COLO829 (cell line): ENCODE measurements at regions not wholly inside any gene's neighbourhood (a gene's known extent, or its start where the extent isn't known, plus 50 kb on each side); places are given as distances from the start of the nearest gene placed in this dataset.
"Not testable (repeated sequence)": the region's sequence is repeated elsewhere in the genome, so short reads cannot be mapped to it uniquely, and the experiment has no call there.

Experiments
- DNase-seq: peaks from one replicate; pipeline ENCODE4 v3.0.0; 2012; ENCODE audit warnings: low spot score

DNA sequence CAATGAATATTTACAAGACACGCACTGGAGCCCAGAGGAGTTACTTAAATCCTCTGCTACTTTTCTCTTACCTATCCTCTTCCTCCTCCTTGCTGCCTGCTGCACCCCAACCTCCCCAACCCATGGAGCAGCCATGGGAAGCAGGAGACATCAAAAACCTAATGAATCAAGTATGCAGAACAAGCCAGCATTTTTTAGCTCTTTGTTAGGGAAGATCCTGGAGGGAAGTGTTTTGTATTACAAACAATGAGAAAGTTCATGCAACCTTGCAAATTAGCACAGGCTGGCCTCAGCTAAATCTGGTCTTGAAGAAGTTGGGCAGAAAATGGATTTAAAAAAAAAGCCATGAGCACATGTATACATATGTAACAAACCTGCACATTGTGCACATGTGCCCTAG lies 498.8 kb downstream of the KIF4B start:
- DNase-seq = no peak

DNA sequence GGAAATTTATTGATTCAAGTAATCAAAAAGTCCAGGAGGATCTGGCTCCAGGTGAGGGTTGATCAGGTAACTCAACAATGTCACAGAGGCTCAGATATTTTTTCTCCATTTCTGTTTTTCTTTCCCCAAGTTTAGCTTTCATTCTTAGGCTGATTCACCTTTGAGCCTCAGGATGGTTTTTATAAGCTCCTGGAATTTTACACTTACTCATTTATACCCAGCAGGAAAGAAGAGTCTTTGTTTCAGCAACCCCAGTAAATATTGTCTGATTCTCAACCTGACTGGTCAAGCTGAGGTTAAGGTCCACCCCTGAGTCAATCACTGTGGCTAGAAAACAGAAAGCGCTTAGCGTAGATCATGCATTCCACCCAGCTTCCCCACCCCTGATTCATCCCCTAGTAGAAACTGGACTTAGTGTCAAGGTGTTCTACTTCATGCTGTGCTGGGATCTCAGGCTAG lies 500.6 kb downstream of the KIF4B start:
- no peak for DNase-seq

DNA sequence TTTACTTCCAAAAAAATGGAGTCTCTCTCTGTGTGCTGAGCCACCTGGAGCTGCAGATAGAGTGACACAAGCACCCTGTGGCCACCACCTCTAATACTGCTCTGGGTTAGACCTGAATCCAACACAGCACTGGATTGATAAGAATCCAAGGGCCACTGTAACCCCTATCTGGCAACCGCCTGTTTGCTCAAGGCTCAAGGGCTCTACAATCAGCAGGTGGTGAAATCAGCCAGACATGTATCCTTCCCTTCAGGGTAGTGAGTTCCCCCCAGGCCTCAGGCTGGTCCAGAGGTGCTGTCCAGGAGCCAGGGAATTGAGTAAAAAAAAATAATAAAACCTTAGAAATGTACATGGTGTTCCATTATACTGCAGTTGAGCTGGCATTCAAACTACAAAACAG lies 509.0 kb downstream of the KIF4B start:
- DNase-seq = no peak

DNA sequence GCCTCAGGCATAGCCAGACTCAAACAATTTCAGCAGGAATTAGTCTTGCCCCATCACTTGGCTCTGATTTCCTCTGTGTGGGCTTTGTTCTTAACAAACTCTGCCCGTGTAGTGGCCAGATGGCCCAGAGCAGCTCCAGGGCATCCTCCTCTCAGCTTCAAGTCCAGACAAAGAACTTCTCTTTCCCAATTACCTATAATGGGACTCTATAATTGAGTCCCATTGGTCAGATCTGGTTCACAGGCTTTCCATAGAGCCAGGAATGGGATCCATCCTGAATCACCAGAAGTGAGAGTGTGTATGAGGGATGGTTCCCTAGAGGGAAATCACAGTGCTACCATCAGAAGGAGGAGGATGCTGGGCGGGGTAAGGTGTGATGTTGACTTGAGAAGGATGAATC lies 515.8 kb downstream of the KIF4B start:
- DNase-seq = no peak

DNA sequence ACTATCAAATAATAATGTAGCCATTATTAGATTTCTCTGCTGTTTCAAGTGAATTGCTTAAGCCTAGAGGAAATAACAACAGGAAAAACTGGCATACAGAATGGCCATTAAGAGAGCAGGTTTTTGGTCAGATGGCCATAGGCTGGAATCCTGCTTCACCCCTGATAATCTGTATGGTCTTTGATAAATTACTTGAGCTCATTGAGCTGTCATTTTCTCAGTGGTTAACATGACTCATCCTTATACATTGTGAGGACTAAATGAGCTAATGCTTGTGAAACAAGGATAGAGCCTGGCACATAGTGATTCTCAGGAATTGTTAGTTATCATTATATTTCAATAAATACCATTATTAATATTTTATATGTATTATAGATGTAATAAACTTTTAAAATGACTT lies 516.5 kb downstream of the KIF4B start:
- DNase-seq = peak; percentile 2

DNA sequence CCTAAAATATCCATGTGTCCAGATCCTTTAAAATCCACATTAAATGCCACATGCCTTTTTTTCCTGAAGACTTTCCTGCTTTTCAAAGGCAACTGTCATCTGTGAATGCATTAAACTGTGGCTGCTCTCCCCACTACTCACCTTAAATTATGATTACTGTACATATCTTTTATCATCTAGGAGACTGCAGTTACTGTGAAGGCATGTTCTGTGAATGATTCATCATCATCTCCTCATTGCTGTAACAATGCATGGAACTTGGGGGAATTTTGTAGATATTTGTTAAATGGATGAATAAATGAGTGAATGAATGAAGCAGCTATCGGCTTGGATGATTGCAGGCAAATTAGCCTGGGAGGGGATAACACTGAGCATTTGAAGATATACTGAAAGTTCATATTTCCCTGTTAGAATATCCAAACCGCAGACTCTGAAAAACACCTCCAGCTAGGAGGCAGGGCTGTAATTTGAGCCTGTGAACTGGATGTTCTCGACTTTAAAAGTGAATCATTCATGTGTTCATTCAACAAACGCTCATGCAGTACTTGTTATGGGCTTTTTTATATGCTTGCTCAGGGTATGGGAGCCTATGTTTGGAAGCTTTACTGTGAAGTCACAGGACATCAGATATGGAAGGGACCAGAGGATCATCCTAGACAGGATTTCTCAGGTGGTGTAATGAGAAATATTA lies 519.2 kb downstream of the KIF4B start:
- no peak for DNase-seq

DNA sequence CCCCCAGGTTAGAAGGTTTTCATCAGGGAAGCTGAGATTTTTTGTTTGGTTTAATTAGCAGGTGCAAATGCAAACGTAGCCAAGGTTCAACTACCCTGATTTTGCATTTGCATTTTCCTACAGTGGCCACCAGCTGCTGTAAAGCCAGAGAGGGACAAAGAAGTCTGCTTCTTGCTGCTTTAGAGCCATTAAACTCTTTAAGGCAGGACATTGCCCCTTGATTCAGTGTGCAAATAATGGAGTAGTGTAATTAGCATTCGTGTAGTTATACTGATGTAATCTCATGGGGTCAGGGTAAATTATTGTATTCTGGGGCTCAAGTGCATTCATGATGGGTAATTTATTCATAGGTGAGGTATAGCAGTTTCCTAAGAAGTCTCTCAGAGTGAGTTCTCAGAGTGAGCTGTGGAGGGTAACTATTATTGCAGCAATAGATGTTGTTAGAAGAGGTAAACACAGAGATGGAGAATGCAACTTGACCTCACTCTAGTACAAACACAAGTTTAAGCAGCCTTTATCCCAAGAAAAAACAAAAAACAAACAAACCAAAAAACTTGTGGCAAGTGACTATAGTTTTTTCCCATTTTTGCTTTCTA lies 526.5 kb downstream of the KIF4B start:
- no peak for DNase-seq

DNA sequence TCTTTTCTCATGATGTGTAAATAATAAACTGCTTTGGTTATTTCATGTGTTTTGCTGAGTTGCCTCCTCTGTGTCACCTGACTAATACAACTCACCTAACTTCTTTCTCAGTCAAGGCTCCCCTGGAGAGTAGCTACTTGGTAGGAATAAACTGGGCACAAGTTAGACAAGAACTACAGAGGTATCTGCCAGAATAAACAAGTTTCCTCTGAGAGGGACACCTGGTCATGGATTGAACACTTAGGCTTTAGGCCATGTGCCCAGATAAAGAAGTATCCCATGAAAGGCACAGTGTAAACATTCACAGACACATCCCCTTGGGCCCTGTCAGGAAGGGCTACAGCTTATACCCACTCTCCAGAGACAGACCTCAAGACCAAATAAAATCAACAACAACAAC lies 532.5 kb downstream of the KIF4B start:
- DNase-seq = no peak

DNA sequence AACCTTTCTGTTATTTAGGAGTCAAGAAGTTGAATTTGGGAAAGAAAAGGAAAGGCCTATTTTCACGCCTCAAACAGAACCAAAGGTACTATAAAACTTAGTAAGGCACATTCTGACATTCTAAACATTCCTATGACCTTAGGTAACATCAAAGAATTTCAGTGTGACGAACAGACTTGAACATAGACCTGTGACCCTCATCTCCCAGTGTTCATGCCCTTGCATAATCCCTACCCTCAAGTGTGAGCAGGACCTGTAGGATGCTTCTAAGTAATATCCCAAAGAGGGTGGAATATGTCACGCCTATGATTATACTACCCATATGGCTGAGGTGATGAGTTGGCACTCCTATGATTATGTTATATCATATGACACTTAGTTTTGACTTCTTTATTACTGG lies 540.9 kb downstream of the KIF4B start:
- no peak for DNase-seq

DNA sequence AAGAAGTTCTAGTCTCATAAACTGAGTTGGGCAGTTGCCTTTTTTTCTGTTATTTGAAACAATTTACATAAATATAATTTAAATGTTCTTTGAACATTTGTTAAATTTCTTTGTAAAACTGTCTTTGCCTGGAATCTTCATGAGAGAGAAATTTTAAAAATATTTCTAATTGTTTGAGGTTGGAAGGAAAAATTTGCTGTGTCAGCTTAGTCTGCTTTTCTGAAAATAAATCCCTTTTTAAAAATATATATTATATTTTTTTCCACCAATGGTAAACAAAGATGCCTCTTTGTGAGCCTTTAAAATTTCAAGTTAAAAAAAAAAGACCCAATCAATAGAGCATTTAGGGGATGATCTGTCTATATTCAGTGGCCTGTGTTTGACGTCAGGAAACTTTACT lies 542.7 kb downstream of the KIF4B start:
- no peak for DNase-seq

DNA sequence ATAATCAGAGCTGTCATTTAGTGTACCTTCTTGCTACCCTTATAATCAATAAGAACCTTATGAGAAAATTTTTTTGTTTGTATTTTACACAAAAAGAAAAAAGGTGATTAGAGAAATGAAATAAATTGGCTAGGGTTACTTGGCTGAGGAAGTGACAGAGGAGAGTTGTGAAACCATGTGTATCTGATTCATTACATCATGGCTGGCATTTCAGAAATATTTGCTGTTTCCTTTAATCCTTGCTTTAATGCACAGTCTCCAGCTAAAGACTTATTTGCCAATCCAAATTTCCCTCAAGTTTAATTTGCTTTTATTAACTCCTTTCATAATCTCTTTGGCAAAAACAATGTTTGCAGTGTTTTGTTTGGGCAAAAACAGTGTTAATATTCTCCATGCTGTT lies 543.1 kb downstream of the KIF4B start:
- no peak for DNase-seq

DNA sequence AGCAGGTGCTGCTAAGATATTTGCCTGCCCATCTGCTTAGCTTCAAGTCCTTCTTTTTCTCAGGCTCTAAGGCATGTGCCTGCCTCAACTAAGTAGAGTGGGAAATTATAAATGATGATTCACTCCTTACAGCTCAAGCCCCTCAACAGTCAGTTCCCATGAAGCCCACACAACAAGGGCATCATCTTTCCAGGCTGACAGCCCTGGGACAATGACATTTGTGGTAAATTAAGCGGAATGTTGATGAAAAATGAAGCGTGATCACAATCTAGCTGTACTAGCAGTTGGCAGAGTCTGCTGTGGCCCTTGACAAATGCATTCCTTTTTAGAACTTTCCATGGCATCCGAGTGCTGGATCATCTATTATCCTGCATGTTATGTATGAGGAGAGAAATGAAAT lies 548.6 kb downstream of the KIF4B start:
- no peak for DNase-seq

DNA sequence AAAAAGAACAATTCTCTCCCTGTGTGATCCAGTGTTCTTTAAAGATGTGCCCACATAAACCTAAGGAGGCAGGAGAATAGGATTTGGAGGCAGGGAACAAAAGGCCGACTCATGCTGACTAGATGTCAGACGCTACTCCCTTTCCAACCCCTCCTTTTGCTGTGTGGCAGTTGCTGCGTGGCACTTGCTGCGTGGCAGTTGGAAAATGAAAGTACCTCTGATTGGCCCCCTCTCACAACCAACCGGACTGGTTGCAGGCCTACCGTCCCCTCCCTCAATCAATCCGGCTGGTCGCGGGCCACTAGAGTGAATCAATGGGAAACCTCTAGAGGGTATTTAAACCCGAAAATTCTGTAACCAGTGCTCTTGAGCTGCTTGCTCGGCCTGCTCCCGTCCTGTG lies 551.0 kb downstream of the KIF4B start:
- DNase-seq = no peak

DNA sequence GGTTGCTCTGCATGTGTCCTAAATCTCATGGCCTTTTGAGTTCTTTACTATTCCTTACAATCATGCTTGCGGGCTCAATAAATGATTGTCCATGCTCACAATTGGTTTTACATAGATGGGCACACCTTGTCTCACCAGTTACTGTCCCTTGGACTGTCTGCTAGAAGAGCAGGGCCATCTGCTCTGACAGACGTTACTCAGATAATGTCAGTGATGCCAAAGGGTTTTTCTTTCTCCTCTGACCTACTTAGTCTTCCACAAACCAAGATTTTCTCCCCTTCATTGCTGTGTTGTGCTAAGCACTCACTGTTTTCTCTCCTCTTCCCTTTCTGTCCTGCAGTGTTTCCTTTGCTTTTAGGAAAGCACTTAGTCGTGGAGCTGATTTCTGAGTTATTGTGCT lies 562.3 kb downstream of the KIF4B start:
- DNase-seq = no peak

DNA sequence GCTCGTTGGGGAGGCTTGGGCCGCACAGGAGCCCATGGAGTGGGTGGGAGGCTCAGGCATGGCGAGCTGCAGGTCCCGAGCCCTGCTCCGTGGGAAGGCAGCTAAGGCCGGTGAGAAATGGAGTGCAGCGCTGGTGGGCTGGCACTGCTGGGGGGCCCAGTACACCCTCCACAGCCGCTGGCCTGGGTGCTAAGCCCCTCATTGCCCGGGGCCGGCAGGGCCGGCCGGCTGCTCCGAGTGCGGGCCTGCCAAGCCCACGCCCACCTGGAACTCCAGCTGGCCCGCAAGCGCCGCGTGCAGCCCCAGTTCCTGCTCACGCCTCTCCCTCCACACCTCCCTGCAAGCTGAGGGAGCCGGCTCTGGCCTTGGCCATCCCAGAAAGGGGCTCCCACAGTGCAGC lies 573.3 kb downstream of the KIF4B start:
- DNase-seq = not testable (repeated sequence)

DNA sequence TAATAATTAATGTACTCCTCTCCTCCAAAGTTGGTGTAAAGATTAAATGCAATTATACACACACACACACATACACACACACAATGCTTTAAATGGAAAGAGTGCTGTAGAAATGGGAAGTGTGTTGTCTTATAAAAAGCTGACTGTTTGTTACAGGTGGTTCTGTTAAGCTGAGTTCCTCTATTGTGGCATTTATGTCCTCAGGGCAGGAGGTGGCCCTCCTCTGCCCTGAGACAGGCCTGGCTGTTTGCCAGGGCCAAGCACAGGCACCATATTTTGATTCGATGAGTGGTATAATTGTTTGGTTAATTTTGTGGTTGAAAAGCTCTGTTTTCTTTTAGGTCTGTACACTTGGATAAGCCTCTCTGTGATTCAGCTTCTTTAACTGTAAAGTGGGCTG lies 573.9 kb downstream of the KIF4B start:
- DNase-seq = peak; percentile 2

DNA sequence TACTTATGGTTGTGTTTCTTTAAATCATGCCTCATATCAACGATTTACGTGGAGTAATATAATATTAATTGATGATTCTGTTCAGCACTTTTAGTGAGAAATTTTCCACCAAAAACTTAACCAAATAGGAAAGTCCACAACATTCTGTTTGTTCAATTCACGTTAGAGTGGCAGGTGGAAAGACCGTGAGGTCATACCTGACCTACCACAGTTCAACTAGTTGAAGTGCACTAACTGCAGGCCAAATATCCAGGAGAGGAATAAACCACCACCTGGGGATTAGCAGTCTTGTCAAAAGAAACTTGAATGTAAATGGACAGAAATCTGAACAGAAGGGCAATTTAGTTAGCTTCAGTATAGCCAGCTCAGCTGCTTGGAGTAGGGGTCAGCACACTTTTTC lies 577.7 kb downstream of the KIF4B start:
- no peak for DNase-seq

DNA sequence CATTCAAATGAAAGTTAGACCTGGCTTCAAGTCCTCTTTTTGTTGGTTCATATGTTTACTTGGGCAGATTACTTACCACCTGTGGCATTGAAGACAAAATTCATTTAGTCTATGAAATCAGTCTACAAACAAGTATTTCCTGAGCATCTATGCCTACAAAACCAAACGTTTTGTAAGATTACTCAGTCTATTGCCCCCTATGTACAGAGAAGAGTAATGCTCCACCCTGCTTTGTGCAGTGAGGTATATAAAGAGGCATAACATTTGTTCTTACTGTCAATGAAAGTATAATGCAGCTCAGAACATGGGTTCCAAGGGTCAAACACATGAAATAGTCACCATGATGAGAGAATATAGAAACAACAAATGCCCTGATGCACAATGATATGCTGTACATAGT lies 580.7 kb downstream of the KIF4B start:
- no peak for DNase-seq

DNA sequence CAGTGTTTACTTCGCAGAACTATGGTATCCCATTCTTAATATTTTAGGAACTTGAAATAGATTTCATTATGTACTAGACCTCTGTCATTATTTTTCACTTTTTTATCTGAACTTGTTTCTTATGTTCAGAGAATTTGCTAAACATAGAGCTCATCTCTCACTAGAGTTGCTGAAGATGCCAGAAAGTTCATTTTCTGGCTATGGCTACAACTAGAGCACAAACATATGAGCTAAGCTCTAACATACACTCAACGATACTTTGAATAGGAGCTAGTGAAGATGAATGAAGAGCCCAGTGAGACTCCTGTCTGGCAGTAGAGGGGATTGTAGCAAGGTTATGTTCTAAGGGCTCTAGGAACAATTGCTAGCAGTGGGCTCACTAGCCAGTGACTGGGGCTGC lies 582.2 kb downstream of the KIF4B start:
- DNase-seq = no peak

DNA sequence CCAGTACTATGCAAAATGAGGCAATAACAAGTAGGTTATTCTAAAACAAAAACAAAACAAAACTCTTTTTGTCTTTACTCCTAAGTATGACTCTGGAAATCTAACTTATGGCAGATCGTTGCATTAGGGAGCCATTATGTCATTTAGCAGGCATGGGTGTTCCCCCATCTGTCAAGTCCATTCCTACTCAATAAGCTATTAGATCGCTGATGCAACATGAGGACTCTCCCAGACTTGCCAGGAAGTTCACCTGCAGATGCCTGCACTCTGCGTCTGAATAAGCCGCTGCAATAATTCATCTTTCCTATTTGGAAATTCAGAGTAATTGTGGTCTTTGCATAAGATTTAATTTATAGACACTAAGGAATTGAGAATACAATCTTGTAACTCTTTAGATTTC lies 585.0 kb downstream of the KIF4B start:
- no peak for DNase-seq

DNA sequence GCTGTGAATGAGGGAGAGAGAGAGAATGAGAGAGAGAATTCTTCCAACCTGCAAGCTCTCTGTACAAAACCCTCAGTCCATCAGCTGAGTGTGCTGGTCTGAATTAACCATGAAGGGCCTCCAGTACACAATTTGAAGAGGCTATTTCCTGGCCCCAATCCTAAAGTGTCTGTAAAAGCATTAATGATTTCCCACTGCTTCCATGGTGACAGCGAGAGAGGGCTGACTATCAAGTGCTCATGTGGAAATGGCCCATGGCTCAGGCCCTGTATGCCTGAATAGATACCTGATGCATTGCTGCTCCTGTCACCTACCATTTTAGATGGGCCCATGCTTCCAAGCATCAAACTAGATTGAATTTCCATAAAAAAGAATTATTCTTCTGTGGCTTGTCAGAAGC lies 592.4 kb downstream of the KIF4B start:
- no peak for DNase-seq

DNA sequence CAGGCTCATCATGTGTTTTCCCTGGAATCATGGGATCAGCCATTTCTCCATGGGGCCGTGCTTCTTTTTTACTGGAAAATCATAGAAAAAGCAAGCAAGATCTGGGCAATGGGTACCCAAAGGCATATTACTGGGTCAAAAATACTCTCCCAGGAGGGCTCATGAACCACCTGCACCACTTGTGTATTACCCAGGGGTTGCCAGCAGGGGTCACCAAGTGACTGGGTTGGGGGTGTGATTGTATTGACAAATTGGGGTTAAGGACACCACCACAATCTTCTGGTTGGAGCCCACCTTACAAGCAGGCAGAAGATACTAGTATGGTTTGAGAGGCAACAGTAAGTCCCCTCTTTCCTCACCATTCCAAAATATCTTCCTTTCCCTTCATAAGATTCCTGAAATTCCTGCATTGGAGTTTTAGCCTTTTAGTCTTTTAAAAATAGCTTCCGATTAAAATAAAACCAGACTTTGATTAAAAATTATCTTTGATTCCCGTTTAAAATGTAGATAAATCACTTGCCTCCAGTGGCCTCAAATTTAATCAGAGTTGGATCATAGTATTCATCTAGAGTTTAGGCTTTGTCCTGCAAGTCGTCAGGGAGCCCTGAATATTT lies 603.3 kb downstream of the KIF4B start:
- peak; percentile 41 for DNase-seq

DNA sequence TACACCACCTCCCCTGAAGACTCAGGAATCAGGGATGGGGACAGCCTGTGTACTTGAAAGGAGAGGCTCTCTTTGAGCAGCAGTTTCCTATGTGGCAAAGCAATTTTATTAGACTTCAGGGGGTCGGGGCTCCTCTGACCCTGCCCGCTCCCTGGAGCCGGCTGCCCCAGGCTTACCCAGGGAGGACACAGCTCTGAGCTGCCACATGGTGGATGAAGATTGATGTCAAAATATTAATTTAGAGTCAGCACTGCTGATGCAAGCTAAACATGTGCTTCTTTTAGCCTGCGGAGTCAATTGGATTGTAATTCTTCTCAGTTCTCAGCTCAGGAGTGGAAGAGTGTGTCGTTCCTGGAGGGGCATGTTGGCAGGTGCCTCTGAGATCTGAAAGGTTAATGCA lies 606.1 kb downstream of the KIF4B start:
- DNase-seq = no peak
